ENCODE measurements at regions not wholly inside any gene's neighbourhood (a gene's known extent, or its start where the extent isn't known, plus 50 kb on each side); places are given as distances from the start of the nearest gene placed in this dataset.

- Mint-ChIP-seq H3K27me3 (peaks cover 7% of the 10 kb centered on the region), H3K4me3 (no peak overlapping the region), H3K27ac (no peak overlapping the region), H3K4me1 (no peaks in the 10 kb centered on the region), H3K9me3 (no peaks in the 10 kb centered on the region), H3K36me3 (no peaks in the 10 kb centered on the region)
Measured at GRCh38 chr2:158732573-158733429, 62.3 kb upstream of the DAPL1 start.

- no peaks in the 10 kb centered on the region for H3K9me3 Mint-ChIP-seq
- no peak overlapping the region for H3K27ac Mint-ChIP-seq
- H3K27me3 Mint-ChIP-seq = peaks cover 7% of the 10 kb centered on the region
- no peaks in the 10 kb centered on the region for H3K36me3 Mint-ChIP-seq
- H3K4me3 Mint-ChIP-seq = no peak overlapping the region
- H3K4me1 Mint-ChIP-seq = no peaks in the 10 kb centered on the region
Measured at GRCh38 chr2:158733430-158733755, 61.7 kb upstream of the DAPL1 start.

GRCh38 chr2:158734442-158734841, 60.7 kb upstream of the DAPL1 start:
- H3K9me3 Mint-ChIP-seq = no peaks in the 10 kb centered on the region
- H3K4me1 Mint-ChIP-seq = no peaks in the 10 kb centered on the region
- H3K36me3 Mint-ChIP-seq = no peaks in the 10 kb centered on the region
- no peak overlapping the region for H3K27ac Mint-ChIP-seq
- H3K4me3 Mint-ChIP-seq = no peak overlapping the region
- peaks cover 7% of the 10 kb centered on the region for H3K27me3 Mint-ChIP-seq

- Mint-ChIP-seq H3K27ac (no peak overlapping the region), H3K27me3 (peaks cover 6% of the 10 kb centered on the region), H3K36me3 (no peaks in the 10 kb centered on the region), H3K4me3 (no peak overlapping the region), H3K9me3 (no peaks in the 10 kb centered on the region), H3K4me1 (no peaks in the 10 kb centered on the region)
Measured at GRCh38 chr2:158735822-158736580, 59.1 kb upstream of the DAPL1 start.

GRCh38 chr2:158738363-158738762, 56.8 kb upstream of the DAPL1 start:
- Mint-ChIP-seq H3K9me3 (no peaks in the 10 kb centered on the region), H3K27ac (no peak overlapping the region), H3K36me3 (no peaks in the 10 kb centered on the region), H3K4me3 (no peak overlapping the region), H3K27me3 (peaks cover 3% of the 10 kb centered on the region), H3K4me1 (no peaks in the 10 kb centered on the region)

GRCh38 chr2:158740127-158740526, 55.0 kb upstream of the DAPL1 start:
- H3K27me3 Mint-ChIP-seq = peaks cover 3% of the 10 kb centered on the region
- H3K27ac Mint-ChIP-seq = no peak overlapping the region
- no peaks in the 10 kb centered on the region for H3K9me3 Mint-ChIP-seq
- H3K4me3 Mint-ChIP-seq = no peak overlapping the region
- H3K4me1 Mint-ChIP-seq = no peaks in the 10 kb centered on the region
- no peaks in the 10 kb centered on the region for H3K36me3 Mint-ChIP-seq

- no peaks in the 10 kb centered on the region for H3K4me1 Mint-ChIP-seq
- H3K4me3 Mint-ChIP-seq = no peak overlapping the region
- H3K9me3 Mint-ChIP-seq = no peaks in the 10 kb centered on the region
- no peak overlapping the region for H3K27ac Mint-ChIP-seq
- H3K27me3 Mint-ChIP-seq = peaks cover 4% of the 10 kb centered on the region
- H3K36me3 Mint-ChIP-seq = no peaks in the 10 kb centered on the region
Measured at GRCh38 chr2:158740621-158741020, 54.5 kb upstream of the DAPL1 start.

- Mint-ChIP-seq H3K36me3 (no peaks in the 10 kb centered on the region), H3K27ac (peak overlapping the region in 1 of 3 donors; percentile 20), H3K4me1 (no peaks in the 10 kb centered on the region), H3K9me3 (no peaks in the 10 kb centered on the region), H3K27me3 (peaks cover 6% of the 10 kb centered on the region), H3K4me3 (no peak overlapping the region)
Measured at GRCh38 chr2:158741625-158742024, 53.5 kb upstream of the DAPL1 start.

GRCh38 chr2:158742536-158742935, 52.6 kb upstream of the DAPL1 start:
- Mint-ChIP-seq H3K4me1 (no peaks in the 10 kb centered on the region), H3K9me3 (no peaks in the 10 kb centered on the region), H3K4me3 (no peak overlapping the region), H3K36me3 (no peaks in the 10 kb centered on the region), H3K27ac (no peak overlapping the region), H3K27me3 (peaks cover 8% of the 10 kb centered on the region)

- Mint-ChIP-seq H3K4me1 (no peaks in the 10 kb centered on the region), H3K9me3 (no peaks in the 10 kb centered on the region), H3K4me3 (no peak overlapping the region), H3K27ac (no peak overlapping the region), H3K27me3 (peaks cover 8% of the 10 kb centered on the region), H3K36me3 (no peaks in the 10 kb centered on the region)
Measured at GRCh38 chr2:158743466-158743865, 51.7 kb upstream of the DAPL1 start.

- Mint-ChIP-seq H3K9me3 (no peaks in the 10 kb centered on the region), H3K4me1 (no peaks in the 10 kb centered on the region), H3K4me3 (no peak overlapping the region), H3K27ac (no peak overlapping the region), H3K36me3 (no peaks in the 10 kb centered on the region), H3K27me3 (peaks cover 8% of the 10 kb centered on the region)
Measured at GRCh38 chr2:158743879-158744278, 51.2 kb upstream of the DAPL1 start.

GRCh38 chr2:158745067-158745865, 49.9 kb upstream of the DAPL1 start:
- Mint-ChIP-seq H3K36me3 (no peaks in the 10 kb centered on the region), H3K27me3 (peaks cover 8% of the 10 kb centered on the region), H3K4me3 (no peak overlapping the region), H3K27ac (peak overlapping the region in 1 of 3 donors; percentile 18), H3K4me1 (no peaks in the 10 kb centered on the region), H3K9me3 (no peaks in the 10 kb centered on the region)
